Right renal cortex interstitium (tissue), 3 donors: ENCODE measurements at regions not wholly inside any gene's neighbourhood (a gene's known extent, or its start where the extent isn't known, plus 50 kb on each side); places are given as distances from the start of the nearest gene placed in this dataset.
"Not testable (repeated sequence)": the region's sequence is repeated elsewhere in the genome, so short reads cannot be mapped to it uniquely, and the experiment has no call there.

Experiments
- DNase-seq, 3 donors: peaks; one replicate each; pipeline ENCODE4 v3.0.0-alpha.2; 2013; ENCODE audit warnings: low read depth in 3 of 3, low spot score in 2 of 3

DNA sequence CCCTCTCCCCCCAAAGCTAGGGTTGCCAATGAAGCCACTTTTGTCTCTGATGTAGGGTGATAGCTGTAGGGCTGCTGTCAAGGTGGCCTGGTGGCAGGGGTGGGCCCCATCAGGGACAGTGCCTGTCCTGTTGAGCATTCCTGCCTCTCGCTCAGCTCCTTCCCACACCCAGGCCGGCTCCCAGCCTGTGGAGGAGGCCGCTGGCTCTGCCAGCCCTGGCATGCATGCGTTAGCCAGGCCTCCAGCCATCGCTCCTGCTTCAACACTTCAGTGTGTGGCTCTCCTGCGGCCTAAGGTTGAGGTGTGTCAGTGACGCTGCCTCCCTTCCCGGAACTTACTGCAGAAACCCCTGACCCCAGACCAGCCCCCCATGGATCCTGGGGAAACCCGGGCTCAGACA lies 194.5 kb downstream of the TBC1D2B start:
- DNase-seq = not testable (repeated sequence)

DNA sequence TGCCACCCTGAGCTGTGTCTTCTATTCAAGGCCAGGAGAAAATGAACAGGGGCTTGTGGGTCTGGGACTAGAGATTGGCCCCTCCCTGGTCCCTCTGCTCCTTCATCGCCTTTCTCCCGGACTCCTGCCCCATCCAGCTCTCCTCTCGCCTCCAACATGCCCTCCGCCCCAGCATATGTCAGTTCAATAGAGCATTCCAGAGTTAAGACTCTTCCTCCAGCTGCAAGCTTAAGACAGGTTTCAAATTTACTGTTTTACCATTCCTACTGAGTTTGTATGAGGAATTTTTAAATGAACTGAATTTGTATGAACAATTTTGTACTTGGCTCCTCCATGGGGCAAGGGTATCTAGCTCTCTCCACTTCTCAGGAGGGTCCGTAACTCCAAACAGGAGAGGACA lies 195.6 kb downstream of the TBC1D2B start:
- no peak for DNase-seq

DNA sequence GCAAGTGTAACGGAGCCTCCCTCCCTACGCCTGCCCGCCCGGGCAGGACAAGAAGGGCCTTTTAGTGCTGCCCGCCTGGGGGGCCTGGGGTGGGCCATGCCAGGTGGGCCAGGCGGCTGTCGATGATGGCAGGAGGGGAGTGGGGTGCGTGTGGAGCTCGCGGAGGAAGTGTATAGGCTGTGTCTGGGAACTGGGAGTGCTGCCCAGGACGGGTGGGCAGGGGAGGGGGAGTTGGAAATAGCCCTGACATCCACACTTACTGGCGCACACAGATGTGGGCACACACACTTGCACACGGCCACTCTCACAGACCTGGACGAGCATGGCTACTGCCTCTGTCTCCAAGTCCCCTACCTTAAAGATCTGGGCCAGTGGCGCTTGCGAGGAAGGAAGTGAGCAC lies 196.0 kb downstream of the TBC1D2B start:
- not testable (repeated sequence) for DNase-seq

DNA sequence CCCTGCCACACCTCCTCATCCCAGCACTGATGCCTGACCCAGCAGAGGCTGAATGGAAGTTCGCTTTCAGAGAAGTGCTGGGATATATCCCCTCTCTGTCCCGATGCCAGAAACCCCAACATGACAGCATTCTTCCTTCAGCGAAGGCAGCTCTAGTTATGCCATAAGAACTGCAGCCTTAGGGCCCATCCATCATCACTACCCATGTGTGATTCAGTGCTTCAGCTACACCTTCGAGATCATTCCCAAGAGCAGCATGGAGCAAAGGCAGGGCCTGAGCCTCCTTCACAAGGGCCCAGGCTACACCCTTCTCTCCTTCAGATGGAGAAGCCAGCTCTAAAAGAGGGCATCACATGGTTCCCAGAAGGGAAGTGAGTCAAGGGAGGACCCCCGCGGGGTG lies 198.0 kb downstream of the TBC1D2B start:
- not testable (repeated sequence) for DNase-seq

DNA sequence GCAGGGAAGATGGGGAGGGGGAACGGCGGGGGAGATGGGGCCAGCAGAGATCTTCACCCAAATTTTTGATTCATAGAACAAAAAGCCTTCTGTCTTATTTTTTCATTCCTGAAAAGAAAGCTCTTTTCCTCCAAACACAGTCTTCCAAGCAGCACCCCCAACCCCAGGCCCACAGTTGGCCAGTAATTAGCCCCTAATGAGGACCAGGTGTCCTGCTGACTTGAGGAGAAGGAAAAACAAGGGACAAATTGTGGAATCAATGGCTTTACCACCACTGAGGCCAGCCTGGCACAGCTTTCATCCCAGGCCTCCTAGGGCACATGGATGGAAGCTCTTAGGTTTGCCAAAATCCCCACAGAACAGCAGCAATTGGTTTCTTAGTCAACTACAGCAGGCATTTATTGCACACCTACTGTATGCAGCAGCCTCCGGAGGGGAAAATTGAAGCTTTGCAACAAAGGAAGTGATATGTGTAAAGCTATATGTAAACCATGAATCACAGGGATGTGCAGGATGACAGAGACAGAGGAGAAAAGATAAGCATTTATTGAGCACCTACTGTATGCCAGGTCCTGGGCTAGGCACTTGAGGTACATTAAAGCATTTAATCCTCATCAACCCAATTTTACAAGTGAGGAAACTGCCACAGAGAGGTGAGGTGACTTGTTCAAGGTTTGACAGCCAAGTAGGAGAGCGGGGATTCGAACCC lies 199.5 kb downstream of the TBC1D2B start:
- DNase-seq = no peak

DNA sequence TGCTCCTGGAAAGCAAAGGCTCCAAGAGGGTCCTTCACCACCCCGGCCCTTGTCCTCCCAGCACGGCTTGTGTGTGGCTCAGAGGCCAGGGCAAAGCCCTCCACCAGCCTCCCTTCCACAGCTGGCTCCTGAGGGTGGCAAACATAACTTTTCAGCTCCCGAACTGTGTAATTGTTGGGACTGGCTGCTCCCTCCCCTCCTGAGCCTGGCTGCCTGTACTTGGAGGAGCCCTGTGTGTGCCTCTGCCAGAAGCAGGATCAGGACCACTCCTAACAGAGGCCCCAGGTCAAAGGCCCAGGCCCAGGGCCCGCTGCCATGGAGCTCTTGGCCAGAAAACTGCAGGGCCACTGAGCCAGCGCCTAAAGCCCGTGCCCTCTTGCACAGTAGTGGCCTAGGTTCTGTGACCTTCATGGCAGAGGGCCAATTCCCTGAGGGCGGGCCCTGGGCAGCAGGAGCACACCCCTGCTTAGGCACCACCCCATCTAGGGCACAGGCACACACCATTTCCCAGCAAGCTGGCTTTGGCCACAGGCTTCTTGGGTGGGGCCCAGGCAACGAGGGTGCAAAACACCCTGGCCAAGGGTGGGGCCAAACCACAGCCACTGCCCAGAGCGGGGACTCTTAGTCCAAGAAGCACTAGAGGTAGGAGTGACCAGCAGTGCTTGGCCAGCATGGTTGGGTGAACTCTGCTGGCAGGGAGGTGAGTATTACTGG lies 201.2 kb downstream of the TBC1D2B start:
- DNase-seq = not testable (repeated sequence)

DNA sequence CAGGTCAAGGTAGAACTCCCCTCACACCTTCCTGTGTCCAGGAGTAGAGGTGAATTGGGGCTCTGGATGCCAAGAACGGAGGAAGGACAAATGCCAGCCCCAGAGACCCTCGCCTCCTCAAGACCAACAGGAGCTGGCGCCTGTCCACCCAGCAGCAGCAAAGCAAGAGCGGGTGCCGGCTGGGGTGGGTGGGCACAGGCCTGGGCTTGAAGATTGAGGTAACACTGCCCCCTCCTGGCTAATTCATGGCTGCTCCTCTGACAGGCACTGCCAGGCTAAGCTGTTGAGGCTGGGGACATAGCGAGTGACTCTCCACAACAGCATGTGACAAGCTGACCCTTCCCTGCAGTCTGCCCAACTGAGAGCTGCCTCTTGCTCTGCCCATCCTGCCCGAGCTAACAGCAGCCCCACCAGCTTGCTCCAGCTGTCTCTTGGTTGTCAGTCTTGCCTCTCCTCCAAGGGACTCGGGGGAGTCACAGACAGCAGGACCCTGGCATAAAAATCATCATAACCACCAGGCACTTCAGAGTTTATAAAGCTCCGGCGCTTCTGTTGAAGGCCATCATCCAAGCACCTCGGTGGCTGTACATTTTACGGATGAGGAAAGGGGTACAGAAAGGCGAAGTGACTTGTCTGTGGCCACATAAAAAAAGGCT lies 202.3 kb downstream of the TBC1D2B start:
- peak in 1 of 3 donors; percentile 67 for DNase-seq

DNA sequence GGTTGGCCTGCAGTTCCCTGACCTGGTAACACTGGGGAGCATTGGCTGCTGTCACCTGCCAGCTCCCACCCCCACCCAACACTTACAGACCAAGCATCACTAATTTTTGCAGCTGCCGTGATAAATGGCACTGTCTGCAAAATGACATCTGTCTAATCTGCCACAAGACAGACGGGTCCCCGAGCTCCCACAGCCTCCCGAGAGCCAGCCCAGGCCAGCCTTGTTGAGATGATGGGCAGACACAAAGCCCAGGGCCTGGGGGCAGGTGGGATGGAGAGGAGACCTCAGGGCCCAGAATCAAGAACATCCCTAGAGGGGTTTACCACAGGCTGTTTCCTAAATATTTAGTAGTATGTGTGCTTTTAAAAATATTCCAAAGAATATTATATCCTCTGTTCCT lies 203.4 kb downstream of the TBC1D2B start:
- DNase-seq = no peak

DNA sequence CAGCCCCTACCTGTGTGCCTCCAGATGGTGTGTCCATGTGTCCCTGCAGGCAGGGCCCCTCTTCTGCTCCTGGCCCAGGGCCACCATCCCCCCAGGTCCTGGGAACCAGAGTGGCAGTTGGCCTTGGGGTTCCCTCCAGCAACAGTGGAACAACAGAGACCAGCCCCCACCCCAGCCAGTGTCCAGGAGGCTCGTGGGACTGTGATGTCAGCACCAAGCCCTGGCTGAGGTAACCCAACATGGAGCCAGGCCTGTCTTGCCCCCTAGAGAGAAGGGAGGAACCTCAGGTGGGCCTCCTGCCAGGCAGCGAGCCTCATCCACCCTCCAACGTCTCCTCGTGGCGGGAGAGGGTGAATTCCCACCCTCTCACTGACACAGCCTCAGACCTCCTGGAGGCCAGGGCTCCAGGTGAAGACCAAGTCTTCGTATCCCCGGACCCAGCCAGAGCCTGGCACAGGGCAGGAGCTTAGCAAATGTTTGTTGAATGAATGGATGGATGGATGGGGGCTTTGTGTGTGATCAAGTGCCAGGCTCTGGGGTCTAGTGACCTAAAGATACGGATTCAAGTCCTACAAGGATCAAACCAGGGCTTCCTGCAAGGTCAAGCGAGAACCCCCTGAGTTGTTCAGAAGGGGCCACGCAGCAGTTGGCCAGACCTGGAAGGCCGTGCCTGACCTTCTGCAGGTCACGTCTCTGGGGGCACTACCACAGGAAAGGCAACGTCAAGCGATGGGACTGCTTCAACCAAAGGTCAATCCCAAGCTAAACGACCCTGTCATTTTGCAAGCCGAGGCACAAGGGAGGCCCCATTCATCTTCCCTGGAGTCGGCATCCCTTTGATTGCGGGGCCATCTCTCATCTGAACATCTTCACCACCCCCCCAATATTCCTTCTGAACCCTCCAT lies 204.7 kb downstream of the TBC1D2B start:
- not testable (repeated sequence) for DNase-seq

DNA sequence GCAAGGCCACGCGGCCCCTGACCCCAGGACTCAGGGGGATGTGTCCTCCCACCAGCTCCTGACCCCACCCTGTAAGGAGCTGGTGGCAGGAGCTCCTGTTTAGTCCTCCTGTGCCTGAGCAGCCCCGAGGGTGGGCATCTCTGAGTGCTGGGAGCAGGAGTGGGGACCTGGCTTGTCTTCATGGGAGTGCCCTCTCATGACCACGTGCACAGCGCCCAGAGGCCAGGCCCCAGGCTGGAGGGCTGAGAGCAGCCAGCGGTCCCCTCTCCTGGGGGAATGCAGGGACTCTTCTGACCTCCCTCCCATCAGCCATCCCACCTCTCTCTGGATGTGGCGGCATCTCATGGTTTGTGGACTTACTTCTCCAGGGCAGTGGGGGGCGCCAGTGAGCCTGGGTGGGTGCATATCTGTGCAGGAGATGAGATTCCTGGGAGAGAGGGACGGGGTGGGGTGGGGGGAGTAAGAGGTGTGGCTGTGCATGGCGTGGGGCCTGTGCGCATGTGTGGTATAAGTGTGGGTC lies 205.6 kb downstream of the TBC1D2B start:
- no peak for DNase-seq

DNA sequence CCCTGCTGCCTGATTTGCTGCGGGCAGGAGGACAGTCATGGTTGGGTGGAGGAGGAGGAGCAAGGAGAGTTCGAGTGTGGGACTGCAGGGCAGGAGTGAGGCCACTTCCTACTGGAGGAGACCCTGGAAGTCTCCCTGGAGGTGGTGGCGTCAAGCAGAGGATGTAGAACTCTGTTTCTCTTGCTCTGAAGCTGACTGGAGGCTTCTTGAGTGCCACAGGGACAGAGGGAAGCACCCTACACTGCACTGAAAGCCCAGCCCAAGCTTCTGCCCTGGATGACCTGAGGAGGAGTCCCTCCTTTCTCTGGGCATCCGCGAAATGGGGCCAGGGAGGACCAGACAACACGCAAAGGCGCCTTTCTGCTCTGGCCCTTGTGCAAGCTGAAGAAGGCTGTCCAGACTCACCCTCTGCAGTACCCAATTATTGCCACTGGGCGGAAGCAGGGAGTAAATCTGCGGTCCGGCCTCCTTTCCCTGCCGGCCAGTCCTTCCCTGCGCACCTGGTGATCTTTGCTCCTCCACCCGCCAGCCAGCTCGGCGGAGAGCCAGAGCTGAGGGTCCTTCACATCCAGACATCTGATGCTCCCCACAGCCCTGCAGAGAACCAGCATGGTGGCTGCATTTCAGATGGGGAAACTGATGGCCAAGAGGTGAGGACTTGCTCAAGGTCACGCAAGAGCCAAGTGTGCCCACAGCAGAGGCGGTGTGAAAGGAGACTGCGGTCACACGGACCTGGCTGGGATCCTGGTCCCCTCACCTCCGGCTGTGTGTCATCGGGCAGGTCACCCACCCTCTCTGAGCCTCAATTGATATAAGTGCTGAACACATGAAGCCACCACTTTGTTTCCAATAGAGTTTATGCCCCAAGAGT lies 207.1 kb downstream of the TBC1D2B start:
- DNase-seq = no peak

DNA sequence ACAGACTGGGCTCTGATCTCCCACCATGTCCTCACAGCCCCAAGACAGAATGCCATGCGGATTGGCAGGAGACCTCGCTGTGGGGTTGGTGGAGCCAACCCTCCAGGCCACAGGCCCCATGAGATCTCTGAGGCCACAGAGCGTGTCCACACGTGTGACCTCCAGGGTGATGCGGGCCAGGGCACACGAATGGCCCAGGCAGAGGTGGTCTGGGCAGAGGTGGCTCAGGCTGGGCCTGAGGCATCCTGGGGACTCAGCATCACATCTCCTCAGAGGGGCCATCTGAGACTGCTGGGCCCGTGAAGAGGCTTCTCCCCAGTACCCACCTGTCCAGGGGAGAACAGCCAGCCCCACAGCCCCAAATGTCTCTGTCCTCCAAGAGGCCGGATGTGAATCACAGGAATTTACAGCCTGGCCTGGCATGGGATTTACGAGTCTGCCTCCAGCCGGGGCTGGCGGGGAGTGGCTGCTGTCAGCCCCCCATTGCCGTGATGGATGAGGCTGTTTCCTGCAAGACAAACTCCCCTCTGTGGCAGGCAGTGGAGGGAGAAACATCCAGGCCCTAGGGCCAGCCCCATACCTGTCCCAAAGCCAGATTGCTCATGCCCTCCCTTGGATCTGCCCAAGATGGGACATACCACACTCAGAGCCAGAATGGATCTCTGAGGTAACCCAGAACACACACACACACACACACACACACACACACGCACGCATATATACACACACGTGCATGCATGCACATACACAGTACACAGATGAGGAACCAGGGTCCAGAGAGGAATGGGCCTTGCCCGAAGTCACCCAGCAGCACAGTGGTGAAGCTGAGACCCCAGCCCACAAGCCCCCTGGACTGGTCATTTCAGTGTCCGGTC lies 208.3 kb downstream of the TBC1D2B start:
- peak in 1 of 3 donors; percentile 53 for DNase-seq

DNA sequence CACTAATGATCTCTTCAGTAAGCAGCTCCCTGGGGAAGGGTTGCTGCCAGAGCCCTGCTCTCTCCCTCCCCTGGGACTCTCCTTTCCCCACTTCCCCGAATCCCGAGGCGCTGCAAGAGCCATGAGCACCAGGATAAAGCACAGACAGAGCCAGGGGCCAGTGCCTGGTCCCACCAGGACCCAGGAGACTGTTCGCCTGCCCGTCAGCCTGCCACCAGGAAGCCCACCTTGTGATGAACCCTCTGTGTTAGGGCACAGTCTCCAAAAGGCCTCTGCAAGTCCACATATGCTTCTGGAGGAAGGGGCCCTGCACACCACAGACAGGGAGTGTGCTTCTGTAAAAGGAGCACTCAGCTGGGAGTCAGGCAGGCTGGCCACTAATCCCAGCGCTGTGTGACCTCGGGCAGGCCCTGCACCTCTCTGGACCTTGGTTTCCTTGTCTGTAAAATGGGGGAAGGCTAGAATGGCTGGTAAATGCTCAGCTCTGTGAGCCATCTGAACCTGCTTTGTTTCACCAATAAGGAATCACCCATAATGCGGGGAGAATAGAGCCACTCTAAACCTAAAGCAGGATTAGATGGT lies 209.4 kb downstream of the TBC1D2B start:
- DNase-seq = not testable (repeated sequence)

DNA sequence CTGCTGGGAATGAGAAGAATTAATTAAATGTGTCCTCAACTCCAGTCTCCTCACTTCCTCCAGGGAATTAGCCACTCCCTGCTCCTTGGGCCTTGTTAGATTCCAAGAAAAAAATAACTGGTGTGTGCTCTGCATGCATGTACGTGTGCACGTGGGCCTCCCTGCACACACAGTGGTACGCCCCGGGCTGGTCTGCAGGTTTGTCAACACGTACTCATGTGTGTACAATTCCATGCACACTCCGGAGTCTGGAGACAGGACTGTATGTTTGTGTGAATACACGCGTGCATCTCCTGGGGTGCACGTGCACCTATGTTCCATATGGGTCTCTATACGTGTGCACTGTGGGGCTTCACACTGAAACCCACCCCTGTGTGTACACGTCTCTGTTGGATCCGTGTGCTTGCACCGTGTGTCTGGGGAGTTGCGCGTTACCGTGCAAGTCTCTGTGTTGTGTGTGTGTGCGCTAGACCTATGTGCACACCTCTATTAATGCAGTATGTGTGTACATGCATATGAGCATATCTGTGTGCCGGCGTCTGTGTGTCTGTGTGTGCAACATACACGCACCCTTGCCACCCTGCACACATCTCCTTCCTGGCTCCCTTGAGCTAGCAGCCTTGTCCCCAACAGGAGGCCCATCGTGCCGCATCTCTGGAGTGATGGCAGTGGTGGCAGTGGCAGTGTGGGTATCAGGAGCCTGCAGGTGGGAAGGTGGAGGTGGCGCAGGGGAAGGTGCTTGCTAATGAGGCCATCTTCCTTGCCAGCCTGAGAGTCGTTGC lies 210.1 kb downstream of the TBC1D2B start:
- no peak for DNase-seq

DNA sequence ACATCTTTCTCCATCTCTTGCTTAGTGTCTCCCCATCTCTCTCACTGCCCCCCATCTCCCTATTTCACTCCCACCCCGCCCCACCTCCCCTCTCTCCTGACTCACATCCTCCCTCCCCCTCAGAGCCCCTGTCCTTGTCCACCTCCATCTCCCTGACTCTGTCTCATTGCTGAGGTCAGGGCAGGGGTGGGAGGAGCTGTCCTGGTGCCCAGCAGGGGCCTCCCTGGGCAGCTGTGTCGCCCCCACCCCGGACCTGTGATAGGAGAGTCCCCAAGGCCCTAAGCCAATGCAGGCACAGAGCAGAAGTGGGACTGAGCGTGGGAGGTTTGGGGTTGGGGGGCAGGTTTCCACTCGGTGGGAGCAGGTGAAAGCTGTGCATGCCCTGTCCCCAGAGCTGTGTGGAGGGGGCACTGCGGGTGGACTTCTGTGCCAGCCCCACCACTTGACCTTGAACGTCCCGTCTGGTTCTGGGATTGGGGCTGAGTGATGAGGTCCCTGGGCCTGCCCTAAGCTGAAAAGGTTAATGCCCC lies 210.8 kb downstream of the TBC1D2B start:
- DNase-seq = no peak

DNA sequence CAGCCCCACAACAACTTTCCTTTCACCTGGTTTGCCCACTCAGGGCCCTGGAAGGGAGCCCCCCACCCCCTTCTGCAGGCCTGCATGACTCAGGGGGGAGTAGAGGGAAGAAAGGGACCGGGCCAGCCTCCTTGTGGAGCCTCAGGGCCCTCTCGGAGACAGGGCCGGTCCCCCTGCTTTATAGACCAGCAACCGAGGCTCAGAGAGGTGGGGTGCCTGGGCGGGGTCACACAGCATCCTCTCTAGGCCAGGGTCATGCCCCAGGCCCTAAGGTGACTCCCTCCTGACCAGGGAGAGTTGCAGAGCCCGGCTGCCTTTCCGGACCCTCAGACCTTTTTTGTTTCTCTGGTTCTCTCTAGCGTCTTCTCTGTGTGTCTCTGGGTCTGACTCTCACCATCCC lies 211.3 kb downstream of the TBC1D2B start:
- no peak for DNase-seq

DNA sequence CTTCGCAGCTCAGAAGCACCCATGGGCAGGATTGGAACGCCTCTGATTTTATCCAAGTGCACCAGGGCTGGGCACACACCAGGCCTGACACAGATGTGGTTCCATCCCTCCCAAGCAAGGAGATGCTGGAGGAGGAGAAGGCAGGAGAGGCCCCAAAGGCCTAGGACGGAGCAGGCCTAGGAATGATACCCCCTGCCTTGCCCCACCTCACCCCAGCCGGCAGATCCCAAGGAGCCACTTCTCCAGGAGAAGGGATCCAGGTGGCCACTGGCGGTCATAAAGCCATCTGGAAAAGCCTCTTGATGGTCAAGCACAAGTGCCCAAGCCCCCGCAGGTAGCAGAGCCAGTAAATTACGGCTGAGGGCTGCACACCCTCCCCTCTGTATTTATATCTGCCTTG lies 211.8 kb downstream of the TBC1D2B start:
- no peak for DNase-seq
